HUES64 (cell line): ENCODE measurements at regions not wholly inside any gene's neighbourhood (a gene's known extent, or its start where the extent isn't known, plus 50 kb on each side); places are given as distances from the start of the nearest gene placed in this dataset.

Experiments
- H3K27ac ChIP-seq: 2 replicates; pipeline ENCODE4 v1.7.0; 2013; ENCODE audit warnings: low read depth, low read length, inconsistent platforms
- H3K27me3 ChIP-seq: 2 replicates; pipeline ENCODE4 v1.6.1; 2013; ENCODE audit warnings: mild to moderate bottlenecking, low read length; ENCODE audit not compliant: insufficient read depth
- H3K36me3 ChIP-seq: 2 replicates; pipeline ENCODE4 v1.6.1; 2013; ENCODE audit warnings: mild to moderate bottlenecking, low read length; ENCODE audit not compliant: insufficient read depth
- H3K4me1 ChIP-seq: 2 replicates; pipeline ENCODE4 v1.6.1; 2013; ENCODE audit warnings: mild to moderate bottlenecking, low read length, moderate library complexity; ENCODE audit not compliant: insufficient read depth
- H3K4me3 ChIP-seq: 2 replicates; pipeline ENCODE4 v1.5.1; 2013; ENCODE audit warnings: mild to moderate bottlenecking, low read length, moderate library complexity
- H3K9ac ChIP-seq: 2 replicates; pipeline ENCODE4 v1.6.1; 2013; ENCODE audit warnings: mild to moderate bottlenecking, low read depth, low read length
- H3K9me3 ChIP-seq: 2 replicates; pipeline ENCODE4 v1.6.1; 2013; ENCODE audit warnings: low read depth, low read length; ENCODE audit not compliant: insufficient read depth
- WGBS: fragments of 150-250, 120-280 bp; methylation state at CpG from one replicate; pipeline ENCODE4 v1.1.7; 2013; ENCODE audit warnings: missing lambda C conversion rate; 5-methylcytosine and 5-hydroxymethylcytosine counted together

DNA sequence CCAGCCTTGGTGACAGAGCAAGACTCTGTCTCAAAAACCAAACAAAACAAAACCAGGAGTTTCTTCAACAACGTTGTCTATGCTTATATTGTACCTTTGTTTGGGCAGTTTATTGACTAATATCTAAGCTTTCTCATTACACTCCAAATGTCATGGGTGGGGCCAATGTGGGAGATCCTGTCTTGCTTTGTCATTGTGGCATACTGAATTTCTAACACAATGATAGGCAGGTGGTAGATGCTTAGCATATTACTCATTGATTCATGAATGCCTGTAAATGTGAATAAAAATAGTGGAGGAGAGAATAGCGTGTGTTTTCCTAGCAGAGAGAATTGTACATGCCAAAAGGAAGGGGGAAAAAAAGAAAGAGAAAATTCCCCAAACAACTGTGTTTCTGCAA is 802.5 kb upstream of the EEF2KMT start:
- WGBS = 68% methylated on average over 2 of the region's 2 CpGs
- no peak overlapping the region for H3K27ac ChIP-seq

DNA sequence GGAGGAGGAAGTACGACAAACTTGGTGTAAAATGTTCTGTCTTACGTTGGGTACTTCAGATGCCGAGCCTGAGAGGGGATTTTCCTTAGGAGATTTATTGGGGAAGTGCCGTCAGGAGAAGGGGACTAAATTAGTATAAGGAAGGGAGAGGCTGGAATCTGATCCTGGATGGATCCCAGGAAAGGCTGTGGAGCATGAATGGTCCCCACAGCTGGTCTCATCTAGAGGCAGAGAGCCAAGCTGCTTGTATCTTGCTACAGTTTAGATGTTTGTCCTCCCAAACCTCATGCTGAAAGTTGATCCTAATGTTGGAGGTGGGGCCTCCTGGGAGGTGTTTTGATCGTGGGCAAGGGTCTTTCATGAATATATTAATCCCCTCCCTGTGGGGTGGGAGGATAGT is 798.4 kb upstream of the EEF2KMT start:
- Histone ChIP-seq H3K4me1 (no peaks in the 10 kb centered on the region), H3K36me3 (no peaks in the 10 kb centered on the region)

More for the DNA sequence above, 802.5 kb upstream of the EEF2KMT start:
- H3K9ac ChIP-seq = no peak overlapping the region
- no peaks in the 10 kb centered on the region for H3K4me1 ChIP-seq
- no peaks in the 10 kb centered on the region for H3K27me3 ChIP-seq
- no peak overlapping the region for H3K4me3 ChIP-seq
- no peaks in the 10 kb centered on the region for H3K9me3 ChIP-seq
- no peaks in the 10 kb centered on the region for H3K36me3 ChIP-seq

DNA sequence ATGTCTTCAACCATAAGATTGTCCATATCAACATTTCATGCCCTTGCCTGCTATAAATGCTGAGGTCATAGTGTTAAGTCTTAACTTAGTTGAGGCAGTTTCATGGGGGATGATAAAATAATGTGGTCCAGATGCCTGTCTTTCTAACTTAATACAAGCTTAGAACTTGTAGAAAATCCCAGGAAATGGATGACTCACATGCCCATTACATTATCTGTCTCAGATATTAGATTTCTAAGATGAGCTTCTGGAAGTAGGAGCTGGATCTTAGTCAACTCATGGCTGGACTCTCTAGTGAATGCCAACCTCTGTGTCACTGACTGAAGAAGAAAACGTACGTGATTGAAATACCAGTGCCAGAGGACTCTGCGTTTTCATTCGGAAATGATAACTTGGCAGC is 797.5 kb upstream of the EEF2KMT start:
- no peaks in the 10 kb centered on the region for H3K36me3 ChIP-seq
- H3K4me3 ChIP-seq = no peak overlapping the region
- no peaks in the 10 kb centered on the region for H3K9me3 ChIP-seq
- H3K27ac ChIP-seq = no peak overlapping the region
- H3K27me3 ChIP-seq = no peaks in the 10 kb centered on the region
- H3K9ac ChIP-seq = no peak overlapping the region
- no peaks in the 10 kb centered on the region for H3K4me1 ChIP-seq
- WGBS = 92% methylated on average over 4 of the region's 4 CpGs

More for the DNA sequence above, 798.4 kb upstream of the EEF2KMT start:
- H3K9ac ChIP-seq = no peak overlapping the region
- no peak overlapping the region for H3K27ac ChIP-seq
- WGBS = 79% methylated on average over 4 of the region's 5 CpGs
- H3K9me3 ChIP-seq = no peaks in the 10 kb centered on the region
- no peaks in the 10 kb centered on the region for H3K27me3 ChIP-seq
- no peak overlapping the region for H3K4me3 ChIP-seq

GRCh38 chr16:5891296-5891695 is 793.7 kb upstream of the EEF2KMT start:
- Histone ChIP-seq H3K36me3 (no peaks in the 10 kb centered on the region), H3K4me1 (no peaks in the 10 kb centered on the region), H3K9me3 (no peaks in the 10 kb centered on the region), H3K27ac (no peak overlapping the region), H3K4me3 (no peak overlapping the region), H3K27me3 (no peaks in the 10 kb centered on the region), H3K9ac (no peak overlapping the region)
- 90% methylated on average over 7 of the region's 7 CpGs for WGBS

- WGBS = 93% methylated on average over 6 of the region's 6 CpGs
- no peak overlapping the region for H3K9ac ChIP-seq
These were observed 787.9 kb upstream of the EEF2KMT start for GRCh38 chr16:5885521-5885920.

GRCh38 chr16:5884996-5885395 is 787.4 kb upstream of the EEF2KMT start:
- H3K4me1 ChIP-seq = no peaks in the 10 kb centered on the region
- H3K27me3 ChIP-seq = no peaks in the 10 kb centered on the region
- H3K9ac ChIP-seq = no peak overlapping the region
- no peak overlapping the region for H3K4me3 ChIP-seq
- no peaks in the 10 kb centered on the region for H3K36me3 ChIP-seq
- WGBS = 92% methylated on average over 5 of the region's 5 CpGs
- H3K9me3 ChIP-seq = no peaks in the 10 kb centered on the region
- no peak overlapping the region for H3K27ac ChIP-seq

More at GRCh38 chr16:5885521-5885920, 787.9 kb upstream of the EEF2KMT start:
- no peak overlapping the region for H3K27ac ChIP-seq
- no peaks in the 10 kb centered on the region for H3K9me3 ChIP-seq
- no peaks in the 10 kb centered on the region for H3K4me1 ChIP-seq
- no peaks in the 10 kb centered on the region for H3K36me3 ChIP-seq
- no peaks in the 10 kb centered on the region for H3K27me3 ChIP-seq
- no peak overlapping the region for H3K4me3 ChIP-seq

DNA sequence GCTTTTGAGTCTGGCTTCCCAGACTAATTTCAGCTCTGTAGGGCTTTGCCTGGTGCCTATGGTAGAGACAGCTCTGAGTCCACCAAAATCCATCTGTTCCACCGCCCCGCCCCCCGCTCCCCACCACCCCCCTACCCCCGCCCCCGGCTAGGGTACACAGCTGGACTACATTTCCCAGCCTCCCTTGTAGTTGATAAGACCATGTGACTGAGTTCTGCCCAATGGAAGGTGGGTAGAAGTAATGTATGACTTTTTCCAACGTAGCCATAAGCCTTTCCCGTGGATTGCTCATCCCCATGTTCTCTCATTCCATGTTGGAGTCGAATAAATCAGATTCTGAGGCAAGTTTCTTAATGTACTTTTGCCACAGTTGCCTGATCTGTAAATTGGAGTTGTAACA is 786.7 kb upstream of the EEF2KMT start:
- no peak overlapping the region for H3K27ac ChIP-seq
- no peak overlapping the region for H3K9ac ChIP-seq
- no peak overlapping the region for H3K4me3 ChIP-seq
- no peaks in the 10 kb centered on the region for H3K4me1 ChIP-seq
- no peaks in the 10 kb centered on the region for H3K27me3 ChIP-seq
- H3K9me3 ChIP-seq = no peaks in the 10 kb centered on the region
- 100% methylated on average over 3 of the region's 8 CpGs for WGBS
- no peaks in the 10 kb centered on the region for H3K36me3 ChIP-seq

GRCh38 chr16:5882087-5882640 is 784.6 kb upstream of the EEF2KMT start:
- Histone ChIP-seq H3K4me1 (no peaks in the 10 kb centered on the region), H3K4me3 (no peak overlapping the region), H3K27ac (no peak overlapping the region), H3K9ac (no peak overlapping the region), H3K36me3 (no peaks in the 10 kb centered on the region), H3K9me3 (no peaks in the 10 kb centered on the region), H3K27me3 (no peaks in the 10 kb centered on the region)
- WGBS = 100% methylated on average over 3 of the region's 3 CpGs

- no peaks in the 10 kb centered on the region for H3K27me3 ChIP-seq
- H3K4me3 ChIP-seq = no peak overlapping the region
- H3K36me3 ChIP-seq = no peaks in the 10 kb centered on the region
- no peaks in the 10 kb centered on the region for H3K9me3 ChIP-seq
- H3K9ac ChIP-seq = no peak overlapping the region
- WGBS = 93% methylated on average over 4 of the region's 5 CpGs
- H3K27ac ChIP-seq = no peak overlapping the region
- H3K4me1 ChIP-seq = peaks cover 20% of the 10 kb centered on the region
These were observed 777.8 kb upstream of the EEF2KMT start for GRCh38 chr16:5875416-5875815.

GRCh38 chr16:5874899-5875298 is 777.3 kb upstream of the EEF2KMT start:
- Histone ChIP-seq H3K27me3 (no peaks in the 10 kb centered on the region), H3K4me1 (peaks cover 23% of the 10 kb centered on the region), H3K27ac (no peak overlapping the region), H3K9ac (no peak overlapping the region), H3K4me3 (no peak overlapping the region), H3K36me3 (no peaks in the 10 kb centered on the region), H3K9me3 (no peaks in the 10 kb centered on the region)
- 97% methylated on average over 4 of the region's 4 CpGs for WGBS

GRCh38 chr16:5873221-5873620 is 775.6 kb upstream of the EEF2KMT start:
- Histone ChIP-seq H3K4me1 (peaks cover 23% of the 10 kb centered on the region), H3K27ac (no peak overlapping the region), H3K4me3 (no peak overlapping the region), H3K36me3 (no peaks in the 10 kb centered on the region), H3K9me3 (no peaks in the 10 kb centered on the region), H3K27me3 (no peaks in the 10 kb centered on the region), H3K9ac (no peak overlapping the region)
- 91% methylated on average over 2 of the region's 4 CpGs for WGBS
